Activated CD8-positive, alpha-beta memory T cell treated with anti-CD3 and anti-CD28 coated beads, Interleukin-2, amount 10 ng/mL, durations not matched to agents 7 days and 5 days (primary cell): ENCODE measurements at regions not wholly inside any gene's neighbourhood (a gene's known extent, or its start where the extent isn't known, plus 50 kb on each side); places are given as distances from the start of the nearest gene placed in this dataset.

Experiments used
- ATAC-seq: fragments of 150-1000 bp; cut with Tn5 transposase; one replicate; pipeline ENCODE4 v1.10.0; 2021; ENCODE audit warnings: moderate library complexity
- CTCF ChIA-PET: fragments of 350-600 bp; sonication (Branson Sonifier 250); formaldehyde crosslinking; loops from one replicate; lab custom pipeline; 2021; ENCODE audit warnings: antibody characterized with exemption; lab: Charles Lee
- DNase-seq: peaks from one replicate; pipeline ENCODE4 v3.0.0-alpha.2; 2020
- H3K27ac Mint-ChIP-seq: one replicate; pipeline ENCODE4 v1.8.0; 2021; ENCODE audit warnings: mild to moderate bottlenecking, mixed read lengths
- H3K27me3 Mint-ChIP-seq: one replicate; pipeline ENCODE4 v1.8.0; 2021; ENCODE audit warnings: mixed read lengths
- H3K36me3 Mint-ChIP-seq: one replicate; pipeline ENCODE4 v1.8.0; 2021; ENCODE audit warnings: mild to moderate bottlenecking, mixed read lengths
- H3K4me1 Mint-ChIP-seq: one replicate; pipeline ENCODE4 v1.8.0; 2021; ENCODE audit warnings: mixed read lengths
- H3K4me3 Mint-ChIP-seq: one replicate; pipeline ENCODE4 v1.8.0; 2021; ENCODE audit warnings: mild to moderate bottlenecking, moderate library complexity, mixed read lengths
- H3K9me3 Mint-ChIP-seq: one replicate; pipeline ENCODE4 v1.8.0; 2022; ENCODE audit warnings: low read depth, mixed read lengths

GRCh38 chr6:139846538-139847456, 472.3 kb upstream of the CITED2 start:
- DNase-seq (no peak), ATAC-seq (no peak)
- H3K36me3 Mint-ChIP-seq: no peaks in the 10 kb centered on the region
- CTCF ChIA-PET: no interaction called here
- H3K27me3 Mint-ChIP-seq: no peaks in the 10 kb centered on the region
- no peak overlapping the region for H3K27ac Mint-ChIP-seq
- H3K4me1 Mint-ChIP-seq: no peaks in the 10 kb centered on the region
- H3K9me3 Mint-ChIP-seq: peaks cover 2% of the 10 kb centered on the region
- H3K4me3 Mint-ChIP-seq: no peak overlapping the region

- no peak overlapping the region for H3K27ac Mint-ChIP-seq
- H3K4me3 Mint-ChIP-seq: no peak overlapping the region
- H3K4me1 Mint-ChIP-seq: no peaks in the 10 kb centered on the region
- CTCF ChIA-PET: no interaction called here
- no peak for ATAC-seq
- peaks cover 2% of the 10 kb centered on the region for H3K9me3 Mint-ChIP-seq
- DNase-seq: no peak
- no peaks in the 10 kb centered on the region for H3K27me3 Mint-ChIP-seq
- H3K36me3 Mint-ChIP-seq: no peaks in the 10 kb centered on the region
Measured at GRCh38 chr6:139844907-139845306, 470.5 kb upstream of the CITED2 start.

GRCh38 chr6:139841794-139842215, 467.4 kb upstream of the CITED2 start:
- Mint-ChIP-seq H3K27ac (no peak overlapping the region), H3K4me3 (no peak overlapping the region), H3K27me3 (no peaks in the 10 kb centered on the region), H3K9me3 (peaks cover 5% of the 10 kb centered on the region), H3K4me1 (no peaks in the 10 kb centered on the region), H3K36me3 (peaks cover 1% of the 10 kb centered on the region)
- CTCF ChIA-PET: no interaction called here
- ATAC-seq (no peak), DNase-seq (no peak)

GRCh38 chr6:139839506-139840156, 465.2 kb upstream of the CITED2 start:
- H3K36me3 Mint-ChIP-seq: peaks cover 1% of the 10 kb centered on the region
- no peaks in the 10 kb centered on the region for H3K4me1 Mint-ChIP-seq
- no peak overlapping the region for H3K27ac Mint-ChIP-seq
- no peaks in the 10 kb centered on the region for H3K27me3 Mint-ChIP-seq
- ATAC-seq (no peak), DNase-seq (no peak)
- CTCF ChIA-PET: no interaction called here
- no peak overlapping the region for H3K4me3 Mint-ChIP-seq
- H3K9me3 Mint-ChIP-seq: peaks cover 5% of the 10 kb centered on the region

GRCh38 chr6:139834232-139834631, 459.8 kb upstream of the CITED2 start:
- Mint-ChIP-seq H3K36me3 (peaks cover 1% of the 10 kb centered on the region), H3K4me1 (no peaks in the 10 kb centered on the region), H3K9me3 (peaks cover 3% of the 10 kb centered on the region), H3K27ac (no peak overlapping the region), H3K4me3 (no peak overlapping the region), H3K27me3 (peaks cover 5% of the 10 kb centered on the region)
- CTCF ChIA-PET: no interaction called here
- ATAC-seq: no peak
- DNase-seq: no peak

- no peak for ATAC-seq
- CTCF ChIA-PET: no interaction called here
Measured at GRCh38 chr6:139833592-139833991, 459.1 kb upstream of the CITED2 start.

GRCh38 chr6:139832493-139833305, 458.3 kb upstream of the CITED2 start:
- CTCF ChIA-PET: no interaction called here
- no peak for DNase-seq
- ATAC-seq: no peak
- H3K27me3 Mint-ChIP-seq: peaks cover 5% of the 10 kb centered on the region
- no peak overlapping the region for H3K4me3 Mint-ChIP-seq
- H3K36me3 Mint-ChIP-seq: no peaks in the 10 kb centered on the region
- H3K27ac Mint-ChIP-seq: no peak overlapping the region
- H3K9me3 Mint-ChIP-seq: peaks cover 1% of the 10 kb centered on the region
- no peaks in the 10 kb centered on the region for H3K4me1 Mint-ChIP-seq

More at GRCh38 chr6:139833592-139833991, 459.1 kb upstream of the CITED2 start:
- peaks cover 5% of the 10 kb centered on the region for H3K27me3 Mint-ChIP-seq
- H3K36me3 Mint-ChIP-seq: no peaks in the 10 kb centered on the region
- no peak overlapping the region for H3K4me3 Mint-ChIP-seq
- H3K27ac Mint-ChIP-seq: no peak overlapping the region
- H3K4me1 Mint-ChIP-seq: no peaks in the 10 kb centered on the region
- DNase-seq: no peak
- H3K9me3 Mint-ChIP-seq: peaks cover 3% of the 10 kb centered on the region

GRCh38 chr6:139829576-139829975, 455.1 kb upstream of the CITED2 start:
- Mint-ChIP-seq H3K36me3 (no peaks in the 10 kb centered on the region), H3K4me1 (no peaks in the 10 kb centered on the region), H3K4me3 (no peak overlapping the region), H3K27me3 (peaks cover 5% of the 10 kb centered on the region), H3K27ac (no peak overlapping the region), H3K9me3 (no peaks in the 10 kb centered on the region)
- CTCF ChIA-PET: no interaction called here
- ATAC-seq: no peak
- DNase-seq: no peak

- DNase-seq: no peak
- Mint-ChIP-seq H3K27ac (no peak overlapping the region), H3K36me3 (no peaks in the 10 kb centered on the region), H3K4me3 (no peak overlapping the region), H3K27me3 (peaks cover 5% of the 10 kb centered on the region), H3K9me3 (no peaks in the 10 kb centered on the region), H3K4me1 (no peaks in the 10 kb centered on the region)
- CTCF ChIA-PET: no interaction called here
- ATAC-seq: no peak
Measured at GRCh38 chr6:139828751-139829519, 454.5 kb upstream of the CITED2 start.

GRCh38 chr6:139825935-139826374, 451.5 kb upstream of the CITED2 start:
- Mint-ChIP-seq H3K27me3 (peaks cover under 1% of the 10 kb centered on the region), H3K9me3 (no peaks in the 10 kb centered on the region), H3K36me3 (no peaks in the 10 kb centered on the region), H3K27ac (no peak overlapping the region), H3K4me3 (no peak overlapping the region), H3K4me1 (no peaks in the 10 kb centered on the region)
- DNase-seq: no peak
- CTCF ChIA-PET: no interaction called here
- no peak for ATAC-seq

GRCh38 chr6:139824864-139825263, 450.4 kb upstream of the CITED2 start:
- H3K4me1 Mint-ChIP-seq: no peaks in the 10 kb centered on the region
- H3K36me3 Mint-ChIP-seq: no peaks in the 10 kb centered on the region
- DNase-seq (no peak), ATAC-seq (no peak)
- no peak overlapping the region for H3K27ac Mint-ChIP-seq
- CTCF ChIA-PET: no interaction called here
- H3K27me3 Mint-ChIP-seq: peaks cover 3% of the 10 kb centered on the region
- H3K4me3 Mint-ChIP-seq: no peak overlapping the region
- no peaks in the 10 kb centered on the region for H3K9me3 Mint-ChIP-seq

GRCh38 chr6:139823808-139824126, 449.3 kb upstream of the CITED2 start:
- no peaks in the 10 kb centered on the region for H3K36me3 Mint-ChIP-seq
- H3K4me3 Mint-ChIP-seq: no peak overlapping the region
- CTCF ChIA-PET: no interaction called here
- H3K27ac Mint-ChIP-seq: no peak overlapping the region
- H3K4me1 Mint-ChIP-seq: no peaks in the 10 kb centered on the region
- no peak for DNase-seq
- H3K9me3 Mint-ChIP-seq: no peaks in the 10 kb centered on the region
- no peak for ATAC-seq
- peaks cover 3% of the 10 kb centered on the region for H3K27me3 Mint-ChIP-seq
